ENCODE measurements at regions not wholly inside any gene's neighbourhood (a gene's known extent, or its start where the extent isn't known, plus 50 kb on each side); places are given as distances from the start of the nearest gene placed in this dataset.
A peak's percentile ranks its signal among the peaks of the same experiment; 100 is the strongest.

- ATAC-seq (peak in 1 of 4 donors; percentile 60), DNase-seq (no peak)
- Histone ChIP-seq H3K27ac (no peak overlapping the region), H3K27me3 (no peaks in the 10 kb centered on the region), H3K9me3 (no peaks in the 10 kb centered on the region), H3K4me1 (peaks cover 0 to 13% (median 3%) of the 10 kb centered on the region in 4 donors), H3K36me3 (no peaks in the 10 kb centered on the region), H3K4me3 (no peak overlapping the region)
- intact Hi-C loops (cut with DNase I) = no loop called here
- no peak for TF ChIP-seq POLR2A (IDR thresholded peaks at IDR 0.05)
- TF ChIP-seq, protein P1, sequence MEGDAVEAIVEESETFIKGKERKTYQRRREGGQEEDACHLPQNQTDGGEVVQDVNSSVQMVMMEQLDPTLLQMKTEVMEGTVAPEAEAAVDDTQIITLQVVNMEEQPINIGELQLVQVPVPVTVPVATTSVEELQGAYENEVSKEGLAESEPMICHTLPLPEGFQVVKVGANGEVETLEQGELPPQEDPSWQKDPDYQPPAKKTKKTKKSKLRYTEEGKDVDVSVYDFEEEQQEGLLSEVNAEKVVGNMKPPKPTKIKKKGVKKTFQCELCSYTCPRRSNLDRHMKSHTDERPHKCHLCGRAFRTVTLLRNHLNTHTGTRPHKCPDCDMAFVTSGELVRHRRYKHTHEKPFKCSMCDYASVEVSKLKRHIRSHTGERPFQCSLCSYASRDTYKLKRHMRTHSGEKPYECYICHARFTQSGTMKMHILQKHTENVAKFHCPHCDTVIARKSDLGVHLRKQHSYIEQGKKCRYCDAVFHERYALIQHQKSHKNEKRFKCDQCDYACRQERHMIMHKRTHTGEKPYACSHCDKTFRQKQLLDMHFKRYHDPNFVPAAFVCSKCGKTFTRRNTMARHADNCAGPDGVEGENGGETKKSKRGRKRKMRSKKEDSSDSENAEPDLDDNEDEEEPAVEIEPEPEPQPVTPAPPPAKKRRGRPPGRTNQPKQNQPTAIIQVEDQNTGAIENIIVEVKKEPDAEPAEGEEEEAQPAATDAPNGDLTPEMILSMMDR (IDR thresholded peaks at IDR 0.05) = no peak
- WGBS (ENCODE audit: insufficient coverage, low coverage, low lambda C conversion rate, missing lambda C conversion rate) = 32% methylated on average over 4 of the region's 6 CpGs
Observed at GRCh38 chr18:62634979-62635630, 80.2 kb upstream of the PHLPP1 start.

DNA sequence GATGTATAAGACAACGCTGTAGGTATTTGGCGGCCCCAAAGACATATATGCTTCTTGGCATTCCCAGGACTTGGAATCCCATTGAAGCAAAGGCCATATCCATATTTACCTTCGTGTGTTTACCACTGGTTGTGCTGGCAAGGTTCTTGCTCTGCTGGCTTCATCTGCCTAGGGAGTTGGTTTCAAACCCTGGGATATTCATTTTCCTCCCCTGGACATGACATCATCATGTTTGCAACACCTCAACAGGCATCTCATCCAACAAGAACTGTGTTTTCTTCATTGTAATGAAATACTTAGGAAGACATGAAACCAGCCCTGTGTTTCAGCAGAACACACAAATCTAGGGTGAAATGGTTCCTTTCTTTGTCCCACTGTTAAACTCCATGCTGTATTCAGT lies 77.9 kb upstream of the PHLPP1 start:
- Histone ChIP-seq H3K4me3 (no peak overlapping the region), H3K27ac (no peak overlapping the region), H3K27me3 (no peaks in the 10 kb centered on the region), H3K36me3 (no peaks in the 10 kb centered on the region), H3K9me3 (no peaks in the 10 kb centered on the region), H3K4me1 (peaks cover 0 to 10% (median 3%) of the 10 kb centered on the region in 4 donors)
- TF ChIP-seq, protein P1 (IDR thresholded peaks at IDR 0.05) = no peak
- TF ChIP-seq POLR2A (IDR thresholded peaks at IDR 0.05) = no peak
- 79% methylated on average over 3 of the region's 3 CpGs for WGBS (ENCODE audit: insufficient coverage, low coverage, low lambda C conversion rate, missing lambda C conversion rate)
- peak in 3 of 4 donors; percentile 31 to 51 (median 31) for ATAC-seq
- intact Hi-C loops (cut with DNase I) = no loop called here
- DNase-seq = no peak

- Histone ChIP-seq H3K36me3 (no peaks in the 10 kb centered on the region), H3K4me3 (no peak overlapping the region), H3K27me3 (no peaks in the 10 kb centered on the region), H3K9me3 (no peaks in the 10 kb centered on the region), H3K27ac (no peak overlapping the region), H3K4me1 (peaks cover 0 to 5% (median 2%) of the 10 kb centered on the region in 4 donors)
- DNase-seq = peak in 2 of 3 donors; percentile 45 to 59
- intact Hi-C loops (cut with DNase I) = no loop called here
- 48% methylated on average over 6 of the region's 7 CpGs for WGBS (ENCODE audit: insufficient coverage, low coverage, low lambda C conversion rate, missing lambda C conversion rate)
- no peak for TF ChIP-seq POLR2A (IDR thresholded peaks at IDR 0.05)
- TF ChIP-seq, protein P1 (IDR thresholded peaks at IDR 0.05) = peak; percentile 44 to 78 (median 70)
- peak; percentile 80 to 90 (median 88) for ATAC-seq
Observed at GRCh38 chr18:62637807-62638687, 77.3 kb upstream of the PHLPP1 start.

- DNase-seq (no peak), ATAC-seq (no peak)
- no peaks in the 10 kb centered on the region for H3K27me3 ChIP-seq
- no peaks in the 10 kb centered on the region for H3K36me3 ChIP-seq
- 71% methylated on average over 5 of the region's 5 CpGs for WGBS (ENCODE audit: insufficient coverage, low coverage, low lambda C conversion rate, missing lambda C conversion rate)
- intact Hi-C loops (cut with DNase I) = no loop called here
- no peak overlapping the region for H3K27ac ChIP-seq
- no peak overlapping the region for H3K4me3 ChIP-seq
- H3K4me1 ChIP-seq = no peaks in the 10 kb centered on the region
- H3K9me3 ChIP-seq = no peaks in the 10 kb centered on the region
- TF ChIP-seq POLR2A (IDR thresholded peaks at IDR 0.05) = no peak
- TF ChIP-seq, protein P1 (IDR thresholded peaks at IDR 0.05) = no peak
Observed at GRCh38 chr18:62643181-62643580, 72.2 kb upstream of the PHLPP1 start.

Data from right lobe of liver (tissue), 6 donors.